ENCODE measurements at regions not wholly inside any gene's neighbourhood (a gene's known extent, or its start where the extent isn't known, plus 50 kb on each side); places are given as distances from the start of the nearest gene placed in this dataset.

GRCh38 chr5:116964438-116964837, 389.8 kb upstream of the SEMA6A start:
- TF ChIP-seq CTCF (IDR thresholded peaks at IDR 0.05; ENCODE audit: low read length) (no peak), EZH2phosphoT487 (IDR thresholded peaks at IDR 0.05; ENCODE audit: low read length) (no peak)
